ENCODE measurements at regions not wholly inside any gene's neighbourhood (a gene's known extent, or its start where the extent isn't known, plus 50 kb on each side); places are given as distances from the start of the nearest gene placed in this dataset.

DNA sequence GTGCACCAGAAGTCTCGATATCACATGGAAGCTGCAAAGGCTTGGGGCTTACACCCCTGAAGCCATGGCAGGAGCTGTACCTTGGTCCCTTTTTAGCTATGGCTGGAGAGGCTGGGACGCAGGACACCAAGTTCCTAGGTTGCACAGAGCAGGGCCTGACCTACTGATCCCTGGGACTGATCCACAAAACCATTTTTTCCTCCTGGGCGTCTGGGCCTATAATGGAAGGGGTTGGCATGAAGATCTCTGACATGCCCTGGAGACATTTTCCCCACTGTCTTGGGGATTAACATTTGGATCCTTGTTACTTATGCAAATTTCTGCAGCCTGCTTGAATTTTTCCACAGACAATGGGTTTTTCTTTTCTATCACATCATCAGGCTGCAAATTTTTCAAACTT is 286.7 kb upstream of the PTPRD start:
- TF ChIP-seq, protein P1, sequence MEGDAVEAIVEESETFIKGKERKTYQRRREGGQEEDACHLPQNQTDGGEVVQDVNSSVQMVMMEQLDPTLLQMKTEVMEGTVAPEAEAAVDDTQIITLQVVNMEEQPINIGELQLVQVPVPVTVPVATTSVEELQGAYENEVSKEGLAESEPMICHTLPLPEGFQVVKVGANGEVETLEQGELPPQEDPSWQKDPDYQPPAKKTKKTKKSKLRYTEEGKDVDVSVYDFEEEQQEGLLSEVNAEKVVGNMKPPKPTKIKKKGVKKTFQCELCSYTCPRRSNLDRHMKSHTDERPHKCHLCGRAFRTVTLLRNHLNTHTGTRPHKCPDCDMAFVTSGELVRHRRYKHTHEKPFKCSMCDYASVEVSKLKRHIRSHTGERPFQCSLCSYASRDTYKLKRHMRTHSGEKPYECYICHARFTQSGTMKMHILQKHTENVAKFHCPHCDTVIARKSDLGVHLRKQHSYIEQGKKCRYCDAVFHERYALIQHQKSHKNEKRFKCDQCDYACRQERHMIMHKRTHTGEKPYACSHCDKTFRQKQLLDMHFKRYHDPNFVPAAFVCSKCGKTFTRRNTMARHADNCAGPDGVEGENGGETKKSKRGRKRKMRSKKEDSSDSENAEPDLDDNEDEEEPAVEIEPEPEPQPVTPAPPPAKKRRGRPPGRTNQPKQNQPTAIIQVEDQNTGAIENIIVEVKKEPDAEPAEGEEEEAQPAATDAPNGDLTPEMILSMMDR (IDR thresholded peaks at IDR 0.05; ENCODE audit: control extremely low read depth, extremely low read depth) = no peak

DNA sequence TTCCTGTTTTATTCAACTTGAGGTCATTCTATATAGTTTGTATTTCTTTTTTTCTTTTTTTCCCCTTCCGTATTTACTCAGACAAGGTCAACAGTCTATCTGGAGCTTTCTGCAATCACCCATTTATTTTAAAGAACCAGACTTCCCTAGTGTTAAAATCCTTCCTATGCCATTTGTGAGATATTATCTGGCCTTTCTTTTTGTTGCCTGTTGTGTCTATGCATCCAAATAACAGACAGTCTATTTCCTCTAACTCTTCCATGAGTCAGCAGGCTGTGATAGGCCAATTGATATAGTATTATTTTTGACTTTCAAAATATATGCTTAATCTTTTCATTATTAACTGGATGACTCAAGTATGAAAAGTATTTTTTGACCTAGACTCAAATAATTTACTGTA is 291.2 kb upstream of the PTPRD start:
- H3K27me3 ChIP-seq (ENCODE audit: control insufficient read depth in 3 of 3, insufficient read depth in 3 of 3, low read length in 2 of 3) = no peaks in the 10 kb centered on the region
- H3K4me3 ChIP-seq = no peak overlapping the region
- H3K9ac ChIP-seq (ENCODE audit: insufficient read depth in 1 of 2, low read length in 2 of 2) = no peak overlapping the region
- no peak for ATAC-seq (ENCODE audit: insufficient read depth, low FRiP score)
- no peak for DNase-seq
- whole genome bisulfite sequencing, 2 donors = 28 to 50% methylated on average over 1 of the region's 1 CpG
- peaks cover 0 to 3% (median 0%) of the 10 kb centered on the region in 4 donors for H3K9me3 ChIP-seq (ENCODE audit: control insufficient read depth in 4 of 4, insufficient read depth in 3 of 4, low read length in 3 of 4)
- H3K36me3 ChIP-seq (ENCODE audit: control insufficient read depth in 4 of 4, insufficient read depth in 4 of 4, low read length in 4 of 4) = no peaks in the 10 kb centered on the region
- H3K27ac ChIP-seq (ENCODE audit: low read depth in 1 of 2, low read length in 1 of 2) = no peak overlapping the region
- TF ChIP-seq, protein P1 (IDR thresholded peaks at IDR 0.05; ENCODE audit: control extremely low read depth, extremely low read depth) = no peak
- no peaks in the 10 kb centered on the region for H3K4me1 ChIP-seq (ENCODE audit: control insufficient read depth in 5 of 5, insufficient read depth in 5 of 5, low read length in 5 of 5)

More for the DNA sequence above, 286.7 kb upstream of the PTPRD start:
- Histone ChIP-seq H3K4me1 (ENCODE audit: control insufficient read depth in 5 of 5, insufficient read depth in 5 of 5, low read length in 5 of 5) (no peaks in the 10 kb centered on the region), H3K27ac (ENCODE audit: low read depth in 1 of 2, low read length in 1 of 2) (no peak overlapping the region), H3K4me3 (no peak overlapping the region), H3K9me3 (ENCODE audit: control insufficient read depth in 4 of 4, insufficient read depth in 3 of 4, low read length in 3 of 4) (peaks cover 0 to 3% (median 0%) of the 10 kb centered on the region in 4 donors), H3K36me3 (ENCODE audit: control insufficient read depth in 4 of 4, insufficient read depth in 4 of 4, low read length in 4 of 4) (no peaks in the 10 kb centered on the region), H3K9ac (ENCODE audit: insufficient read depth in 1 of 2, low read length in 2 of 2) (no peak overlapping the region), H3K27me3 (ENCODE audit: control insufficient read depth in 3 of 3, insufficient read depth in 3 of 3, low read length in 2 of 3) (no peaks in the 10 kb centered on the region)
- DNase-seq (no peak), ATAC-seq (ENCODE audit: insufficient read depth, low FRiP score) (no peak)
- WGBS, 2 donors = 70 to 76% methylated on average over 3 of the region's 3 CpGs

DNA sequence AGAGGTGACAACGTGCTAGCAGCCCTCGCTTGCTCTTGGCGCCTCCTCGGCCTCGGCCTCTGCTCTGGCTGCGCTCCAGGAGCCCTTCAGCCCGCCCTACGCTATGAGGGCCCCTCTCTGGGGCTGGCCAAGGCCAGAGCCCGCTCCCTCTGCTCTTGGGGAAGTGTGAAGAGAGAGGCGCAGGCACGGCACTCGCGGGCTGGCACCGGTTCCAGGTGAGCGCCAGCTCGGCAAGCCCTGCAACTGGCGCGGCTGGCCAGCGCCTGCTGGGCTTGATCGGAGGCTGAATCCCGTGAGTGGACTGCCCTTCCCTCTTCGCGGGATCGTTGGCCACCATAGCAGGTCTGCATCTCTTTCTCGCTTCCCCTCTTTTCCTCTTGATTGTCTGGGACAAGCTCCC is 298.0 kb upstream of the PTPRD start:
- DNase-seq (no peak), ATAC-seq (ENCODE audit: insufficient read depth, low FRiP score) (no peak)
- no peak overlapping the region for H3K9ac ChIP-seq (ENCODE audit: insufficient read depth in 1 of 2, low read length in 2 of 2)
- H3K4me3 ChIP-seq = no peak overlapping the region
- H3K27ac ChIP-seq (ENCODE audit: low read depth in 1 of 2, low read length in 1 of 2) = no peak overlapping the region
- no peaks in the 10 kb centered on the region for H3K36me3 ChIP-seq (ENCODE audit: control insufficient read depth in 4 of 4, insufficient read depth in 4 of 4, low read length in 4 of 4)
- WGBS, 2 donors = 95% methylated on average over 25 of the region's 25 CpGs
- no peaks in the 10 kb centered on the region for H3K27me3 ChIP-seq (ENCODE audit: control insufficient read depth in 3 of 3, insufficient read depth in 3 of 3, low read length in 2 of 3)
- TF ChIP-seq, protein P1 (IDR thresholded peaks at IDR 0.05; ENCODE audit: control extremely low read depth, extremely low read depth) = no peak
- H3K4me1 ChIP-seq (ENCODE audit: control insufficient read depth in 5 of 5, insufficient read depth in 5 of 5, low read length in 5 of 5) = no peaks in the 10 kb centered on the region
- H3K9me3 ChIP-seq (ENCODE audit: control insufficient read depth in 4 of 4, insufficient read depth in 3 of 4, low read length in 3 of 4) = peaks cover 0 to 3% (median 0%) of the 10 kb centered on the region in 4 donors

DNA sequence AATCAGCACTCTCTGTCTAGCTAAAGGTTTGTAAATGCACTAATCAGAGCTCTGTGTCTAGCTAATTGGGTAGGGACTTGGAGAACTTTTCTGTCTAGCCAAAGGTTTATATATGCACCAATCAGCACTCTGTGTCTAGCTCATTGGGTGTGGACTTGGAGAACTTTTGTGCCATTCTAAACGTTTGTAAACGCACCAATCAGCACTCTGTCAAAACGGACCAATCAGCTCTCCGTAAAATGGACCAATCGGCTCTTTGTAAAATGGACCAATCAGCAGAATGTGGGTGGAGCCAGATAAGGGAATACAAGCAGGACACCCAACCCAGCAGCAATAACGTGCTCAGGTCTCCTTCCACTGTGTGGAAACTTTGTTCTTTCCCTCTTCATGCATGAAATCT is 298.6 kb upstream of the PTPRD start:
- no peak overlapping the region for H3K9ac ChIP-seq (ENCODE audit: insufficient read depth in 1 of 2, low read length in 2 of 2)
- 88 to 93% methylated on average over 6 of the region's 6 CpGs for WGBS, 2 donors
- H3K27ac ChIP-seq (ENCODE audit: low read depth in 1 of 2, low read length in 1 of 2) = no peak overlapping the region
- H3K27me3 ChIP-seq (ENCODE audit: control insufficient read depth in 3 of 3, insufficient read depth in 3 of 3, low read length in 2 of 3) = no peaks in the 10 kb centered on the region
- no peaks in the 10 kb centered on the region for H3K4me1 ChIP-seq (ENCODE audit: control insufficient read depth in 5 of 5, insufficient read depth in 5 of 5, low read length in 5 of 5)
- TF ChIP-seq, protein P1 (IDR thresholded peaks at IDR 0.05; ENCODE audit: control extremely low read depth, extremely low read depth) = no peak
- H3K4me3 ChIP-seq = no peak overlapping the region
- ATAC-seq (ENCODE audit: insufficient read depth, low FRiP score) (no peak), DNase-seq (no peak)
- H3K9me3 ChIP-seq (ENCODE audit: control insufficient read depth in 4 of 4, insufficient read depth in 3 of 4, low read length in 3 of 4) = peaks cover 0 to 3% (median 0%) of the 10 kb centered on the region in 4 donors
- H3K36me3 ChIP-seq (ENCODE audit: control insufficient read depth in 4 of 4, insufficient read depth in 4 of 4, low read length in 4 of 4) = no peaks in the 10 kb centered on the region

Measured in lung (tissue), 11 donors.